ENCODE measurements at regions not wholly inside any gene's neighbourhood (a gene's known extent, or its start where the extent isn't known, plus 50 kb on each side); places are given as distances from the start of the nearest gene placed in this dataset.

GRCh38 chr19:28472843-28473242 is 740.1 kb downstream of the UQCRFS1 start:
- no peak overlapping the region for H3K14ac ChIP-seq (ENCODE audit: insufficient read depth, low read length)
- H3T11ph ChIP-seq (ENCODE audit: low read length), result no peak overlapping the region
- H4K91ac ChIP-seq (ENCODE audit: insufficient read length, low read depth, low read length), result no peak overlapping the region
- no peak overlapping the region for H3K27ac Mint-ChIP-seq
- no peak overlapping the region for H2BK20ac ChIP-seq (ENCODE audit: low read depth, low read length, poor library complexity, severe bottlenecking)
- H2BK15ac ChIP-seq (ENCODE audit: low read depth, low read length), result no peak overlapping the region
- no peaks in the 10 kb centered on the region for H3K79me2 ChIP-seq (ENCODE audit: insufficient read depth, low read length)
- no peaks in the 10 kb centered on the region for H3K27me3 Mint-ChIP-seq (ENCODE audit: low read depth)
- no peak overlapping the region for H2AK5ac ChIP-seq (ENCODE audit: insufficient read length, low read length)
- no peak overlapping the region for H2AFZ ChIP-seq (ENCODE audit: low read length)
- H3K4me2 ChIP-seq (ENCODE audit: insufficient read depth, insufficient read length, low read length), result no peak overlapping the region
- no peak for TF ChIP-seq CTCF (conservative IDR thresholded peaks at IDR 0.05)
- WGBS (ENCODE audit: extremely low coverage, insufficient read length, low lambda C conversion rate), result no CpG with 5 or more reads among the region's 7 CpGs
- H3K27ac ChIP-seq (ENCODE audit: insufficient read length, low read depth, low read length), result no peak overlapping the region
- DNase-seq, result no peak
- H3K36me3 Mint-ChIP-seq (ENCODE audit: insufficient read depth in 1 of 3, low read depth in 3 of 3), result no peaks in the 10 kb centered on the region
- H3K4ac ChIP-seq (ENCODE audit: low read depth, low read length), result no peak overlapping the region
- no peak overlapping the region for H4K5ac ChIP-seq (ENCODE audit: insufficient read length, low read depth, low read length)
- no peak overlapping the region for H4K8ac ChIP-seq (replicated peaks; ENCODE audit: insufficient read length, low read depth, low read length)
- no peaks in the 10 kb centered on the region for H3K79me1 ChIP-seq (ENCODE audit: insufficient read depth, low read depth, low read length, poor library complexity, severe bottlenecking)
- no peak overlapping the region for H3K9ac ChIP-seq (ENCODE audit: extremely low read depth, insufficient read length, low read length)
- no peaks in the 10 kb centered on the region; the same call in 1 of the 2 replicates for H3K4me1 ChIP-seq (ENCODE audit: insufficient read depth, low read length)
- H3K23ac ChIP-seq (ENCODE audit: insufficient read length, low read depth, low read length), result no peak overlapping the region
- no peaks in the 10 kb centered on the region for H4K20me1 ChIP-seq (ENCODE audit: control insufficient read depth, insufficient read depth, insufficient read length)
- H3K4me3 Mint-ChIP-seq, result no peak overlapping the region
- H3K27me3 ChIP-seq (ENCODE audit: insufficient read depth, low read length), result no peaks in the 10 kb centered on the region
- H2BK5ac ChIP-seq (ENCODE audit: insufficient read length, low read length), result no peak overlapping the region
- H3K9me3 ChIP-seq (ENCODE audit: control insufficient read depth, low read depth, low read length), result no peaks in the 10 kb centered on the region
- no peak overlapping the region for H2BK12ac ChIP-seq (ENCODE audit: insufficient read length, low read depth, low read length)
- H3K56ac ChIP-seq (ENCODE audit: insufficient read length, low read depth, low read length), result no peak overlapping the region
- no peaks in the 10 kb centered on the region for H3K23me2 ChIP-seq (ENCODE audit: insufficient read length, low read depth, low read length, poor library complexity, severe bottlenecking)
- H3K4me1 Mint-ChIP-seq, result peaks cover 10 to 13% of the 10 kb centered on the region in 2 experiments
- no peak overlapping the region for H2BK120ac ChIP-seq (ENCODE audit: low read depth, low read length, poor library complexity, severe bottlenecking)
- H3K18ac ChIP-seq (ENCODE audit: insufficient read length, low read depth, low read length), result no peak overlapping the region
- H3K9me3 Mint-ChIP-seq, result no peaks in the 10 kb centered on the region
